ENCODE measurements at regions not wholly inside any gene's neighbourhood (a gene's known extent, or its start where the extent isn't known, plus 50 kb on each side); places are given as distances from the start of the nearest gene placed in this dataset.

DNA sequence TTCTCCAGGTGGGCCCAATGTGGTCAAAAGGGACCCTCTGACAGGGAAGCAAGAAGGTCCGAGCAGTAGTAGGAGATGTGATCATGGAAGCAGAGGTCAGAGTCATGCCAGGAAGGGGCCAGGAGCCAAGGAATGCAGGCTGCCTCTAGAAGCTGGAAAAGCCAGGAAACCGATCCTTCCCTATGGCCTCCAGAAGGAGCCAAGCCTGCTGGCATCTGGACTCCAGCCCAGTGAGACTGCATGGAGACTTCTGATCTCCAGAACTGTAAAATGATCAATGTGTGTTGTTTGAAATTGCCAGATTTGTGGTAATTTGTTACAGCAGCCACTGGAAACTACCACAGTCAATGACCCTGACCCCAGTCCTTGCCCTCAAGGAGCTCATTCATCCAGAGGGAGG is 56.8 kb upstream of the SPATA12 start:
- H3K4me3 ChIP-seq (replicated peaks; ENCODE audit: low read depth, low read length): no peak overlapping the region
- DNase-seq (ENCODE audit: extremely low read depth, low read depth): no peak
- TF ChIP-seq CTCF (IDR thresholded peaks at IDR 0.05; ENCODE audit: low read depth, low read length, missing control alignments): no peak

GRCh38 chr3:57001356-57001755 is 59.1 kb upstream of the SPATA12 start:
- no peak overlapping the region for H3K4me3 ChIP-seq (replicated peaks; ENCODE audit: low read depth, low read length)
- no peak for DNase-seq (ENCODE audit: extremely low read depth, low read depth)
- TF ChIP-seq CTCF (IDR thresholded peaks at IDR 0.05; ENCODE audit: low read depth, low read length, missing control alignments): no peak

DNA sequence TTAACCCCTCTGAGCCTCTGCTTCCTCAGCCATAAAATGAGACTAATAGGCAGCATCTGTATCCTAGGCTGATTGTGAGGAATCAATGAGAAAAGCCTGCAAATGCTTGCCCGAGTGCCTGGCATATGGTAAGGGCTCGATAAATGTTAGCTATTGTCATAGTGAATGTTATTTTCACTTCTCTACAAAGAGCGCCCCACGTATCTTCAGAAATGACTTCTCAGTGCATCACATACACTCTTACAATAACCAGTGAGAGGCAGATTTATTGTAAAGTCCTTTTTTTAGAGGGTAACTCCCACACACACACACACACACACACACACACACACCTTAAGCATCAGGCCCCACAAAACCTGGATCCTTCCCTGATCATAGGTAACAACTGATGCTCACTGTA is 60.5 kb upstream of the SPATA12 start:
- no peak overlapping the region for H3K4me3 ChIP-seq (replicated peaks; ENCODE audit: low read depth, low read length)
- DNase-seq (ENCODE audit: extremely low read depth, low read depth): no peak
- TF ChIP-seq CTCF (IDR thresholded peaks at IDR 0.05; ENCODE audit: low read depth, low read length, missing control alignments): no peak

DNA sequence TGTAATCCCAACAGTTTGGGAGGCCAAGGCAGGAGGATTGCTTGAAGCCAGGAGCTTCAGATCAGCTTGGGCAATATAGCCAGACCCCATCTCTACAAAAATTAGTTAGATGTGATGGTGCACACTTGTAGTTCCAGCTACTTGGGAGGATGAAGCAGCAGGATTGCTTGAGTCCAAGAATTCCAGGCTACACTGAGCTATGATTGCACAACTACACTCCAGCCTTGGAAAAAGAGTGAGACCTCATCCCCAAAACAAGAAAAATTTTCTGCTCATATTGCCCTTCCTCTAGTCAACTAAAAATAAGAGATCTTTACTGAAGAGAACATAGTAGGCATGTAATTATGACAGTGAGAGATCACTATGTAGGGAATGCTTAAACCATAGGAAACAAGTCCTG is 60.9 kb upstream of the SPATA12 start:
- DNase-seq (ENCODE audit: extremely low read depth, low read depth): no peak
- no peak for TF ChIP-seq CTCF (IDR thresholded peaks at IDR 0.05; ENCODE audit: low read depth, low read length, missing control alignments)
- no peak overlapping the region for H3K4me3 ChIP-seq (replicated peaks; ENCODE audit: low read depth, low read length)

DNA sequence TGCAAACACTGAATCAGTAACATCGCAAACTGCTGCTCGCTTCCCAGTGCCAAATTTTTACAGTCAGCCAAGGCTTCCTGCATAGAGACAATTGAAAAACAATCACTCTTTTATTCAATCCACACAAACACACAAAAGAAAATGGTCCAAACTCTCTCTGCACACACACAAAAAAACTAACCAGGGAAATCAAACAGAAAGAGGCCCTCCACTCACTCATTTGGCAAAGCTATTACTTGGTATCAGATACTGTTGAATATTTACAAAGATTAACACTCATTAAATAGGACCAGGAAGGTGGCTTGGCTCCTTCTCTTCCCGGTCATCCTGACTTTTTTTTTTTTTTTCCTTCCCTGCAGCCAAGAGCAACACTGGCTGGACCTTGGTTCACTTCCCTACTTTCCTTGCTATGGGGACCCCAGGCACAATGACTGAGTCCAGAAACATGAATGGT is 62.4 kb upstream of the SPATA12 start:
- TF ChIP-seq CTCF (IDR thresholded peaks at IDR 0.05; ENCODE audit: low read depth, low read length, missing control alignments): no peak
- H3K4me3 ChIP-seq (replicated peaks; ENCODE audit: low read depth, low read length): no peak overlapping the region
- no peak for DNase-seq (ENCODE audit: extremely low read depth, low read depth)

GRCh38 chr3:56997675-56998074 is 62.8 kb upstream of the SPATA12 start:
- no peak for TF ChIP-seq CTCF (IDR thresholded peaks at IDR 0.05; ENCODE audit: low read depth, low read length, missing control alignments)
- DNase-seq (ENCODE audit: extremely low read depth, low read depth): no peak
- no peak overlapping the region for H3K4me3 ChIP-seq (replicated peaks; ENCODE audit: low read depth, low read length)

- no peak for DNase-seq (ENCODE audit: extremely low read depth, low read depth)
- TF ChIP-seq CTCF (IDR thresholded peaks at IDR 0.05; ENCODE audit: low read depth, low read length, missing control alignments): no peak
- H3K4me3 ChIP-seq (replicated peaks; ENCODE audit: low read depth, low read length): no peak overlapping the region
Measured at GRCh38 chr3:56997041-56997440, 63.4 kb upstream of the SPATA12 start.
